ENCODE measurements at regions not wholly inside any gene's neighbourhood (a gene's known extent, or its start where the extent isn't known, plus 50 kb on each side); places are given as distances from the start of the nearest gene placed in this dataset.
A peak's percentile ranks its signal among the peaks of the same experiment; 100 is the strongest.

- no peak for DNase-seq
Measured at GRCh38 chr3:118811236-118811732, 223.4 kb downstream of the IGSF11 start.

DNA sequence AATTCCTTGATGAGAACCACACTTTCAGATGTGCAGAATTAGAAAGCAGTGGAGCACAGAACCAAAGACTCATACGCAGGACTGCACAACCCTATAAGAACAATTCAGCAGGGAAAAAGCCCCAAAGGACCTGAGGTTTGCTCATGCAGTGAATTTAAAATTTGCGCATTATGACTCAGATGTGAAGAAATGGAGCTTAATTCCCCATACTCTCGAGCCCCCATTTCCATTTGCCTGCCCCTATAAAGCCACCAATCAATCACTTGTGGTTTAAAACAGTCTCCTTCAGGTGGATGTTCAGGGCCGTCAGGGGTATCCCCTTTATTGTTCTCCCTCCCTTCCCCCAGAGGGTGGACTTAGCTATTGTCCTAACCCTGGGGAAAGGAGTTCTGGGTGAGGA is 221.2 kb downstream of the IGSF11 start:
- DNase-seq, result no peak

- DNase-seq, result peak; percentile 48
Measured at GRCh38 chr3:118817748-118818165, 216.9 kb downstream of the IGSF11 start.

GRCh38 chr3:118818386-118818785 is 216.3 kb downstream of the IGSF11 start:
- peak; percentile 54 for DNase-seq

- no peak for DNase-seq
Measured at GRCh38 chr3:118823626-118824025, 211.0 kb downstream of the IGSF11 start.

- no peak for DNase-seq
Measured at GRCh38 chr3:118827446-118827845, 207.2 kb downstream of the IGSF11 start.

GRCh38 chr3:118828351-118828750 is 206.3 kb downstream of the IGSF11 start:
- no peak for DNase-seq

GRCh38 chr3:118833075-118833474 is 201.6 kb downstream of the IGSF11 start:
- DNase-seq, result no peak

- DNase-seq, result no peak
Measured at GRCh38 chr3:118838871-118839270, 195.8 kb downstream of the IGSF11 start.

DNA sequence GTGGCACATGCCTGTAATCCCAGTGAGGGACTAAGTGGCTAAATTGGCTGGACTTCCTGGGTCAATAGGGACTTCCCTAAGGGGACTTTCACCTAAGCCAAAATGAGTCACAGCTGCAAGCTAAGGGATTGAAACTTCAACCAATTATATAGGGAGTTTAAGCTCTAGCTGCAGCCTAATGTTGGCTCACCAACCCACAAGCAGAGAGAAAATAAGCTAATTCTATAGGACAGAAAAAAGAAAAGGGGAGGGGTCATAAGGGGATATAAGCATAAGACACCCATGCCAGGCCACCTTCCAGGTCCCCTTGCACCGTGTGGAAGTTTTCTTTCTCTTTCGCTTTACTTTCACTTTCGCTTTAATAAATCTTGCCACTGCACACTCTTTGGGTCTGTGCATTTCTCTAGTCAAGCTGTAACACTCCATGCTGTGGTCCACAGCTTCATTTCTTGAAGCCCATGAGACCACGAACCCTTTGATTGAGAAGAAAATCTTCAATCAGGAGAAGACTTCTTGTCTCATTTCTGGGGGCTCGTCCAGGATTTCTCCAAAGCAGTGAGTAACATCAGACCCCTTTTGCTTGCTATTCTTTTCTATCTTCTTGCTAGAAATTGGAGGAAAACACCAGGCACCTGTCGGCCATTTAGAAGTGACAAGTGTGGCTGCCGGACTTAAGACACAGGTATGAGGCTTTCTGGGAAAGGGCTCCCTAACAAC is 192.3 kb downstream of the IGSF11 start:
- peak; percentile 6 for DNase-seq

DNA sequence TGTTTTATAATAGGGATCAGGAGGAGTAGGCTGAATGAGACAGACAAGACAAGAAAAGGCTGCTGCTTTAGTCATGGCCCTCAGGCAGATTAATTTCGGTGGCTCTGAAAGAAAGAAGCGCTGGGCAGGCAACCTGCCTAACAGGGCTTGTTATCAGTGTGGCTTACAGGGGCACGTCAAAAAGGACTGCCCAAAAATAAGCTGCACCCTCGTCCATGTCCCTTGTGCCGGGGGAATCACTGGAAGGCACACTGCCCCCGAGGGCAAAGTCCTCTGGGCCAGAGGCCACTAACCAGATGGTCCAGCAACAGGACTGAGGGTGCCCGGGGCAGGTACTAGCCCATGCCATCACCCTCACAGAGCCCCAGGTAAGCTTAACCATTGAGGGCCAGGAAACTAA is 188.5 kb downstream of the IGSF11 start:
- DNase-seq, result no peak
